Neural cell (in vitro differentiated cells): ENCODE measurements at regions not wholly inside any gene's neighbourhood (a gene's known extent, or its start where the extent isn't known, plus 50 kb on each side); places are given as distances from the start of the nearest gene placed in this dataset.

Source experiments
- EP300 ChIP-seq: fragments of 450-650 bp; conservative IDR thresholded peaks from 2 replicates; pipeline ENCODE4 v1.6.1; 2014; ENCODE audit warnings: antibody characterized with exemption, mild to moderate bottlenecking, moderate library complexity; ENCODE audit not compliant: poor library complexity, severe bottlenecking
- EZH2 ChIP-seq: fragments of 200-600, 300-800 bp; shearing (Covaris generic), sonication (generic); IDR thresholded peaks from 2 replicates; pipeline ENCODE4 v1.6.1; 2014; ENCODE audit warnings: antibody characterized with exemption, low read length, borderline replicate concordance, mild to moderate bottlenecking; ENCODE audit not compliant: insufficient read depth, poor library complexity, severe bottlenecking
- POLR2AphosphoS5 ChIP-seq: IDR thresholded peaks from 2 replicates; pipeline ENCODE4 v1.6.1; 2012
- TAF1 ChIP-seq: IDR thresholded peaks from 2 replicates; pipeline ENCODE4 v1.6.1; 2012; ENCODE audit warnings: low read depth
- TF ChIP-seq, protein P1 (sequence below): fragments of 450-650 bp; IDR thresholded peaks from 2 replicates; pipeline ENCODE4 v1.5.1; 2014; ENCODE audit warnings: antibody characterized with exemption, mild to moderate bottlenecking, moderate library complexity; ENCODE audit not compliant: poor library complexity, severe bottlenecking
- TF ChIP-seq, protein P2 (sequence below): IDR thresholded peaks from 2 replicates; pipeline ENCODE4 v1.6.1; 2012; ENCODE audit warnings: borderline replicate concordance

DNA sequence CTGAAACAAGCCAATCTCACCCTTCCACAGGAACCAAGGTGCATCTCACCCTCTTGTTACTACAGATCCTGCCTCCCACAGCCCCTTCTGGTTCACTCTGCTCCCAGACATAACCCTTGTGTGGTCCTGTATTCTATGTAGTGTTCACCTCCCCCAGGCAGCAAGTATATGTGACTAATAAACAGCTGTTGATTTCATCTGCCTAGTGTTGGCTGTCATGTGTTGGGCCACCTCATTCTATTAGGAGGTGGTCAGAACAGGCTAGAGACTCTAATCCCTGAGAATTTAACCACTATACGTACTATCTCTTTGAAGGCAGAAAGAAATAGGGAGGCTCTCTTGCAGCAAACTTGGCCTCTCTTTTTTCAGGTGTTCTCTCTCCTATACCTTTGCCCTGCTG is 134.3 kb upstream of the RPL34 start:
- TF ChIP-seq, protein P1, sequence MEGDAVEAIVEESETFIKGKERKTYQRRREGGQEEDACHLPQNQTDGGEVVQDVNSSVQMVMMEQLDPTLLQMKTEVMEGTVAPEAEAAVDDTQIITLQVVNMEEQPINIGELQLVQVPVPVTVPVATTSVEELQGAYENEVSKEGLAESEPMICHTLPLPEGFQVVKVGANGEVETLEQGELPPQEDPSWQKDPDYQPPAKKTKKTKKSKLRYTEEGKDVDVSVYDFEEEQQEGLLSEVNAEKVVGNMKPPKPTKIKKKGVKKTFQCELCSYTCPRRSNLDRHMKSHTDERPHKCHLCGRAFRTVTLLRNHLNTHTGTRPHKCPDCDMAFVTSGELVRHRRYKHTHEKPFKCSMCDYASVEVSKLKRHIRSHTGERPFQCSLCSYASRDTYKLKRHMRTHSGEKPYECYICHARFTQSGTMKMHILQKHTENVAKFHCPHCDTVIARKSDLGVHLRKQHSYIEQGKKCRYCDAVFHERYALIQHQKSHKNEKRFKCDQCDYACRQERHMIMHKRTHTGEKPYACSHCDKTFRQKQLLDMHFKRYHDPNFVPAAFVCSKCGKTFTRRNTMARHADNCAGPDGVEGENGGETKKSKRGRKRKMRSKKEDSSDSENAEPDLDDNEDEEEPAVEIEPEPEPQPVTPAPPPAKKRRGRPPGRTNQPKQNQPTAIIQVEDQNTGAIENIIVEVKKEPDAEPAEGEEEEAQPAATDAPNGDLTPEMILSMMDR = no peak
- TF ChIP-seq POLR2AphosphoS5 = no peak
- TF ChIP-seq EP300 = no peak
- TF ChIP-seq, protein P2, sequence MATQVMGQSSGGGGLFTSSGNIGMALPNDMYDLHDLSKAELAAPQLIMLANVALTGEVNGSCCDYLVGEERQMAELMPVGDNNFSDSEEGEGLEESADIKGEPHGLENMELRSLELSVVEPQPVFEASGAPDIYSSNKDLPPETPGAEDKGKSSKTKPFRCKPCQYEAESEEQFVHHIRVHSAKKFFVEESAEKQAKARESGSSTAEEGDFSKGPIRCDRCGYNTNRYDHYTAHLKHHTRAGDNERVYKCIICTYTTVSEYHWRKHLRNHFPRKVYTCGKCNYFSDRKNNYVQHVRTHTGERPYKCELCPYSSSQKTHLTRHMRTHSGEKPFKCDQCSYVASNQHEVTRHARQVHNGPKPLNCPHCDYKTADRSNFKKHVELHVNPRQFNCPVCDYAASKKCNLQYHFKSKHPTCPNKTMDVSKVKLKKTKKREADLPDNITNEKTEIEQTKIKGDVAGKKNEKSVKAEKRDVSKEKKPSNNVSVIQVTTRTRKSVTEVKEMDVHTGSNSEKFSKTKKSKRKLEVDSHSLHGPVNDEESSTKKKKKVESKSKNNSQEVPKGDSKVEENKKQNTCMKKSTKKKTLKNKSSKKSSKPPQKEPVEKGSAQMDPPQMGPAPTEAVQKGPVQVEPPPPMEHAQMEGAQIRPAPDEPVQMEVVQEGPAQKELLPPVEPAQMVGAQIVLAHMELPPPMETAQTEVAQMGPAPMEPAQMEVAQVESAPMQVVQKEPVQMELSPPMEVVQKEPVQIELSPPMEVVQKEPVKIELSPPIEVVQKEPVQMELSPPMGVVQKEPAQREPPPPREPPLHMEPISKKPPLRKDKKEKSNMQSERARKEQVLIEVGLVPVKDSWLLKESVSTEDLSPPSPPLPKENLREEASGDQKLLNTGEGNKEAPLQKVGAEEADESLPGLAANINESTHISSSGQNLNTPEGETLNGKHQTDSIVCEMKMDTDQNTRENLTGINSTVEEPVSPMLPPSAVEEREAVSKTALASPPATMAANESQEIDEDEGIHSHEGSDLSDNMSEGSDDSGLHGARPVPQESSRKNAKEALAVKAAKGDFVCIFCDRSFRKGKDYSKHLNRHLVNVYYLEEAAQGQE = no peak
- TF ChIP-seq EZH2 = no peak
- TF ChIP-seq TAF1 = no peak
